GM21447 (cell line): ENCODE measurements at regions not wholly inside any gene's neighbourhood (a gene's known extent, or its start where the extent isn't known, plus 50 kb on each side); places are given as distances from the start of the nearest gene placed in this dataset.
"Not testable (repeated sequence)": the region's sequence is repeated elsewhere in the genome, so short reads cannot be mapped to it uniquely, and the experiment has no call there.

Experiments used
- ATAC-seq: cut with Tn5 transposase; IDR thresholded peaks from one replicate; pipeline ENCODE4 v1.9.1; 2021; ENCODE audit not compliant: unreplicated experiment

DNA sequence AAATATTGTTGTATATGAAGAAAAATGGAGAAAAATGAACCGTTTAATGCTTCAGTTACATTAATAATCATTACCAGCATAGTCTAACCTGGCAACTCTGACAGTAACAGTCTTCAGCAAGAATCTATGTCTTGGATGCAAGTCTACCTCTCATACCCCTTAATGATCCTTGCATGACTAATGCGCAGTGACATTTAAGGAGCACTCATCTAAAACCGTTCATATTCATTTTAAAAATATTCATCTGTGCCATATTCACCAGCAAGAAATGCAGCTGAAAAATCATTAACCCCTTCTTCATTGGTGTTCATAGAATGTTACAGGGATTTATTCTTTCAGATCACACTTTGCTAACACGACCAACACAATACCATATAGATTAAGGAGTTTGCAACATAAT, 227.2 kb upstream of the ASCC3 start:
- ATAC-seq = no peak

DNA sequence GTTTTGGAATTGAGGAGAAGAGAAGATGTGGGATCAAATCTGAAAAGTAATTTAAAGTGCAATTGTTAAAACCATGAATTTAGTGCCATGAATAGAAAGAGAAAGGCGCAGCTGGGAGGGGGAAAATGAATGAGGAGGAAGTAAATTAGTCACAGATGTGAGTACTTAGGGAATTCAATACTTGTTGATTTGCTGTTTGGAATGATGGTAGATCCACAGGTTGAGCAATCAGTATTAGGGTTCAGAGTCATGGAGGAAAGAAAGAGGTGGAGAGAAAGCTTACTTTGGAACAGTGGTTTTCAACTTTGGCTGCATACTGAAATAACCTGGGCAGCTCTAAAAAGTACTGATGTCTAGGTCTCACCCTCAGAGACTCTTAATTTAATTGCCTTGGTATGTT, 229.7 kb upstream of the ASCC3 start:
- ATAC-seq = no peak

GRCh38 chr6:101113468-101114260, 232.5 kb upstream of the ASCC3 start:
- no peak for ATAC-seq

DNA sequence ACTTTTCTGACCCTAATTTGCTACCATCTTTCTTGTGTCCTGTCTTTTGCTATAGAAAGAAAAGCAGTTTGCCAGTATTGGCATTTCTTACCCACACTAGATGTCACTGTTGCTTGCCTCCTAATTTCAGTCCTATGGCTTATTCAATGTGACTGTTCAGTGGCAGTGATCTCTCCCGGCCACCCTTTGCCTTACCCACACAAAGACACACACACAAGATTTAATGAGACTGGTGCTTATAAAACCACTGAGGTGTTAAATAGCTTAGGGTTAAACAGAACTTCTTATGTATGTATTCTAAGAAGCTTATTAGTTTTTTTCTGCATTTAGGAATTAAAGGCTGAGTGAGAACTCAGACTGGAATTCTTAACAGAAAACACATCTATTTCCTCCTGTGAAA, 233.6 kb upstream of the ASCC3 start:
- ATAC-seq = no peak

DNA sequence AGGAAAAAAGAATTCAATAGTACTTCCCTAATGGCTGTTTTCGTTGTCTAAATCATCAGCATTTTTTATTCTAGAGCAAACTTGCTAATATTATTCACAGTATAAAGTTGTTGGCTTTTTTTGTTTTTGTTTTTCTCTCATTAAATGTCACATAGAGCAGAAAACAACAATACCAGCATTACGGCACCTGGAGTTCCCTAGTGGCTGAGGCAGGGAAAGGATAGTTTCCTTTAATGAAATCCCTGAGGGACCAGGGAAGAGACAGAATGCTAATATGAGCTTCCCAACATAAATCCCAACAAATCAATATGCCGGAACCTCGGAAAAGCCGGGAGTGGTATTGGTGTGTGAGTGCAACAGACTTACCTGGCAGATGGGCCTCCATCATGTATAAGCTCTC, 235.2 kb upstream of the ASCC3 start:
- ATAC-seq = no peak

DNA sequence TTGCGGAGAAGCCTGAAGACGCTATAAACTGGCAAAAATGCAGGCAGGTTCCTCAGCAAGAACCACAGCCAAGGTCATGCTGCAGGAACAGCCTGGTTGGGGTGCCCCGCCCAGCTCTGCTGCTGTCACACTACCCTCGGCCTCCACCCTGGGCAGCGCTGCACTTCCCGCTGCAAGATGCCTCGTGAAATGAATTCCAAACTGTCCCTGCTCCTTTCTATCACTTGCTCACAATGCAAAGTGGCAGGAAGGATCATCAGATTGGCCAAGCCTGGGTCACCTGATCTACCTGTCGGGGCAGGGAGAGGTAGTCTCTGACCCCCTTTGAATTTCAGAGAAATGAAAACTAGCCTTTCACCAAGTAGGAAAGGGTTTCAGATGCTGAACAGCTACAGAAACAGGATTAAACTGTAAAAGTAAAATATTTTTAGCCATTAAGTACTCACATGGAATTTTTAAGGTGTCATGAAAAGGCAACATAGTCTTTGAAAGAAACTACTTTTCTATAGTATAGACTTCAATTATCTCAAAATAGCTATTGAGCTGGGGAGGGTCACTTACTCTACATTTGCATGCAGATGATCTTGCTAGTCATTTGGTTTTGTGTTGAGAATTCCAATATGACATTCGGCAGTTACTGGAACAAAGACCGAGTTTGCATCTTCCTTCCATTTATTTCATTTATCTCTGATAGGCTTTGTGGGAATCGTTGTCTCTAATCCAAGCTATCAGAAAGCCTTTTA, 236.4 kb upstream of the ASCC3 start:
- no peak for ATAC-seq

DNA sequence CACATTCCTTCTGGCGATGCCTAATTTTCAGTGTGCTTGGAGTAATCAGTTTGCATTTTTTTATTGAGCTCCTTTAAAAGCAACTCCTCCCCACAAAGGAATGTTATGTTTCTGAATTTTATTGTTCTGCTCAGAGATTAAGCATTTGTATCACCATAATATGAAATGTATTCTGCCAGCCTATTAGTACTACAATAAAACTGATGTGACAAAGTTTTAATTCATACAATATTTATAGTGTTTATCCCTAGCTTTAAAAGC, 236.9 kb upstream of the ASCC3 start:
- ATAC-seq = no peak

- ATAC-seq = no peak
Measured at GRCh38 chr6:101120747-101121146, 239.6 kb upstream of the ASCC3 start.

GRCh38 chr6:101125380-101125971, 244.3 kb upstream of the ASCC3 start:
- ATAC-seq = no peak

- no peak for ATAC-seq
Measured at GRCh38 chr6:101126501-101126900, 245.4 kb upstream of the ASCC3 start.

DNA sequence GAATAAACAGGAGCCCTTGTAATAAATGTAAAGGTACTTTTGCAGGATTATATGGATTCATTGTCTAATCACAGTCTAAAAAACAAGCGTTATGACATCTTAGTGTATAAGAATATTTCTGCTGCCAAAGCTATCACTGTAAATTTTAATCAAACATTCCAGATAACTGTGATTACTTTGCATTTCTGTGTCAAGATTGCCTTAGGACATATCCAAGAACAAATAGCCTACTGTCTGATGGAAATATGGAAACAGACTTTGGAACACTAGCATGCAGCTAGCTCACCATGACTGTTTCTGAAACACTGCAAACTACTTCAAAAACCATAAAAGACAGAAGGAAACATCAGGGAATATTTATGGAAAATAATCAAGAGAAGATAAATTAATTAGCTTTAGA, 248.7 kb upstream of the ASCC3 start:
- no peak for ATAC-seq

GRCh38 chr6:101146389-101146788, 247.1 kb upstream of the GRIK2 start:
- ATAC-seq = no peak

GRCh38 chr6:101150226-101150625, 243.3 kb upstream of the GRIK2 start:
- no peak for ATAC-seq

- ATAC-seq = not testable (repeated sequence)
Measured at GRCh38 chr6:101157638-101158037, 235.9 kb upstream of the GRIK2 start.

- no peak for ATAC-seq
Measured at GRCh38 chr6:101163611-101164010, 229.9 kb upstream of the GRIK2 start.

DNA sequence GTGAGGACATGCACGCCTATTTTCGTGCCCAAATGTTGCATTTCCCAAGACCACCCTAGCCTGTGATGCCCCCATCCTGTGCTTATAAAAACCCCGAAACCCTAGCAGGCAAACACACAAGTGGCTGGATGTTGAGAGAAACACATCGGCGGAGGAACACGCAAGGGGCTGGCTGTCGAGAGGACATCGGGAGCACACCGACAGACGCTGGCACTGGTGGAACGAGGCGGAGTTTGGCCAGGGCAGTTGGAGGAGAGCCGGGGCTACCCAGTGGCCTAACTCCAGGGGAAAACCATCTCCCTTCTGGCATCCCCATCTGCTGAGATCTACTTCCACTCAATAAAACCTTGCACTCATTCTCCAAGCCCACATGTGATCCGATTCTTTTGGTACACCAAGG, 225.9 kb upstream of the GRIK2 start:
- no peak for ATAC-seq

GRCh38 chr6:101171049-101171448, 222.5 kb upstream of the GRIK2 start:
- ATAC-seq = not testable (repeated sequence)

GRCh38 chr6:101178748-101179147, 214.8 kb upstream of the GRIK2 start:
- no peak for ATAC-seq

DNA sequence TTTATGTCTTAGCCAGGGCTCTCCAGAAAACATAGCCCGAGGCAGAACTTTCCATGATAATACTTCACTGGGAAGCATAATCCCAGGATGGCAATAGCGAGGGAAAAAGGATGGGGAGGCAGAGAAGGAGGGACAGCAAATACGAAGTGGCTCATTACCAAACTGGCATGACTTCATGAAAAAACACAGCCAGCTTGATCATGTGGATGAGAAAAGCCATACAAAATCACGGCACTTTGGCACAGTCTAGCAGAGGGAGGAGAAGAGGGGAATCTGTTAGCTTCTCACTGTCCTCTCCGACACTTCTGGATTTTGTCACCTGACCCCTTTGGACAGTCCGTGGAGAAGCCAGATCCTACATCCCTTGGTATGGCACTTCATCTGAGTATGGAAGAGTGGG, 212.5 kb upstream of the GRIK2 start:
- no peak for ATAC-seq

GRCh38 chr6:101188285-101188798, 205.2 kb upstream of the GRIK2 start:
- ATAC-seq = not testable (repeated sequence)

DNA sequence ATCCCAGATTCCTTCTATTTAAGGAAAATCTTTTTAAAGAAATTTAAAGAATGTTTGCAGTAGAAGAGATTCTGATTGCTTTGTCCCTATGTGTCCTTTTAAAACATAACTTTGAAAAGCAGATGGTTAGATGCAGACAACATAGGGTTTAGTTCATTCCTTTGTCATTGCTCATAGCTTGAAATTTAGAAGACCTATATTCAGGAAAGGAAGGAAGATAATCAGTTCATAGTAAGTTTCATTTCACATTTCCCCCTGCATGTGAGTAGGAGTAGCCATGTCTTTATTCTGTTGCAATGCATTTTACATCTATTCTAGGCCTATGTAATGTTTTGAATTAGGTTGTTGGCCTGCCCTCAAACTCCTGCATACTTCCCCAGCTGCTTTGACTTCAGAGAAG, 197.9 kb upstream of the GRIK2 start:
- ATAC-seq = no peak

GRCh38 chr6:101199441-101199840, 194.1 kb upstream of the GRIK2 start:
- no peak for ATAC-seq
